ENCODE measurements at regions not wholly inside any gene's neighbourhood (a gene's known extent, or its start where the extent isn't known, plus 50 kb on each side); places are given as distances from the start of the nearest gene placed in this dataset.

- Histone ChIP-seq H3K36me3 (ENCODE audit: control insufficient read depth, insufficient read depth, low read length) (no peaks in the 10 kb centered on the region), H3K27ac (ENCODE audit: low read length) (no peak overlapping the region), H3K9me3 (ENCODE audit: control insufficient read depth, insufficient read depth, low read depth, low read length) (no peaks in the 10 kb centered on the region), H3K4me1 (ENCODE audit: control insufficient read depth, insufficient read depth, low read length) (no peaks in the 10 kb centered on the region), H3K27me3 (ENCODE audit: control insufficient read depth, insufficient read depth, low read length) (no peaks in the 10 kb centered on the region), H3K4me3 (ENCODE audit: low read depth in 2 of 2, low read length in 2 of 2) (no peak overlapping the region)
- DNase-seq (ENCODE audit: low read depth, low spot score) (no peak), ATAC-seq (no peak)
- POLR2A ChIA-PET = interaction anchor here (0.5 kb wide), 1 partner anchor 43 kb away, joined by 3 read pairs; no protein-coding TSS in a partner anchor
- in situ Hi-C loops (cut with HindIII; ENCODE audit: low pct_unique_long_range_greater_than_20kb, low sequenced_read_pairs) (no loop called here), intact Hi-C loops (cut with micrococcal nuclease; ENCODE audit: unreplicated experiment) (no loop called here)
- CTCF ChIA-PET = no interaction called here
- BruUV-seq (replicated peaks) = no TSS peak
- TF ChIP-seq CTCF (IDR thresholded peaks at IDR 0.05) (no peak), TCF7L2 (IDR thresholded peaks at IDR 0.05; ENCODE audit: low read depth, low read length) (no peak), REST (IDR thresholded peaks at IDR 0.05; ENCODE audit: insufficient read depth in 1 of 2, low read depth in 2 of 2, low read length in 1 of 2) (no peak), SIN3A (IDR thresholded peaks at IDR 0.05; ENCODE audit: borderline replicate concordance, insufficient read depth, low read depth, low read length) (no peak), POLR2AphosphoS5 (IDR thresholded peaks at IDR 0.05; ENCODE audit: low read depth, low read length) (no peak)
Observed at GRCh38 chr3:148605521-148605920, 92.2 kb upstream of the AGTR1 start.

GRCh38 chr3:148606979-148607378, 90.7 kb upstream of the AGTR1 start:
- CTCF ChIA-PET = no interaction called here
- intact Hi-C loops (cut with micrococcal nuclease; ENCODE audit: unreplicated experiment) = no loop called here
- DNase-seq (ENCODE audit: low read depth, low spot score) = no peak

More at GRCh38 chr3:148606979-148607378, 90.7 kb upstream of the AGTR1 start:
- TF ChIP-seq REST (IDR thresholded peaks at IDR 0.05; ENCODE audit: insufficient read depth in 1 of 2, low read depth in 2 of 2, low read length in 1 of 2) (no peak), SIN3A (IDR thresholded peaks at IDR 0.05; ENCODE audit: borderline replicate concordance, insufficient read depth, low read depth, low read length) (no peak), CTCF (IDR thresholded peaks at IDR 0.05) (no peak), TCF7L2 (IDR thresholded peaks at IDR 0.05; ENCODE audit: low read depth, low read length) (no peak), POLR2AphosphoS5 (IDR thresholded peaks at IDR 0.05; ENCODE audit: low read depth, low read length) (no peak)
- in situ Hi-C loops (cut with HindIII; ENCODE audit: low pct_unique_long_range_greater_than_20kb, low sequenced_read_pairs) = no loop called here
- no TSS peak for BruUV-seq (replicated peaks)
- Histone ChIP-seq H3K4me3 (ENCODE audit: low read depth in 2 of 2, low read length in 2 of 2) (no peak overlapping the region), H3K4me1 (ENCODE audit: control insufficient read depth, insufficient read depth, low read length) (no peaks in the 10 kb centered on the region), H3K36me3 (ENCODE audit: control insufficient read depth, insufficient read depth, low read length) (no peaks in the 10 kb centered on the region), H3K27me3 (ENCODE audit: control insufficient read depth, insufficient read depth, low read length) (no peaks in the 10 kb centered on the region), H3K9me3 (ENCODE audit: control insufficient read depth, insufficient read depth, low read depth, low read length) (no peaks in the 10 kb centered on the region), H3K27ac (ENCODE audit: low read length) (no peak overlapping the region)
- POLR2A ChIA-PET = no interaction called here
- ATAC-seq = no peak

All from Panc1 (cell line).